ENCODE measurements at regions not wholly inside any gene's neighbourhood (a gene's known extent, or its start where the extent isn't known, plus 50 kb on each side); places are given as distances from the start of the nearest gene placed in this dataset.

- no peak overlapping the region for H3K56ac ChIP-seq (ENCODE audit: insufficient read length, low read depth, low read length)
- no peak overlapping the region for H4K5ac ChIP-seq (ENCODE audit: insufficient read length, low read depth, low read length)
- H4K8ac ChIP-seq (replicated peaks; ENCODE audit: insufficient read length, low read depth, low read length): no peak overlapping the region
- H3K4ac ChIP-seq (ENCODE audit: low read depth, low read length): no peak overlapping the region
- H2AK5ac ChIP-seq (ENCODE audit: insufficient read length, low read length): no peak overlapping the region
- H3K27me3 Mint-ChIP-seq (ENCODE audit: low read depth): no peaks in the 10 kb centered on the region
- H2BK15ac ChIP-seq (ENCODE audit: low read depth, low read length): no peak overlapping the region
- no peak for TF ChIP-seq CTCF (conservative IDR thresholded peaks at IDR 0.05)
- H3K9me3 ChIP-seq (ENCODE audit: control insufficient read depth, low read depth, low read length): no peaks in the 10 kb centered on the region
- WGBS (ENCODE audit: extremely low coverage, insufficient read length, low lambda C conversion rate): no CpG with 5 or more reads among the region's 4 CpGs
- no peak overlapping the region for H2BK20ac ChIP-seq (ENCODE audit: low read depth, low read length, poor library complexity, severe bottlenecking)
- no peaks in the 10 kb centered on the region for H3K9me3 Mint-ChIP-seq
- H3K18ac ChIP-seq (ENCODE audit: insufficient read length, low read depth, low read length): no peak overlapping the region
- H3T11ph ChIP-seq (ENCODE audit: low read length): no peak overlapping the region
- no peaks in the 10 kb centered on the region for H3K27me3 ChIP-seq (ENCODE audit: insufficient read depth, low read length)
- H2AFZ ChIP-seq (ENCODE audit: low read length): no peak overlapping the region
- no peak overlapping the region for H3K4me3 Mint-ChIP-seq
- no peak overlapping the region for H4K91ac ChIP-seq (ENCODE audit: insufficient read length, low read depth, low read length)
- H3K36me3 Mint-ChIP-seq (ENCODE audit: insufficient read depth in 1 of 3, low read depth in 3 of 3): no peaks in the 10 kb centered on the region
- no peak overlapping the region for H2BK120ac ChIP-seq (ENCODE audit: low read depth, low read length, poor library complexity, severe bottlenecking)
- H2BK12ac ChIP-seq (ENCODE audit: insufficient read length, low read depth, low read length): no peak overlapping the region
- no peak overlapping the region for H2BK5ac ChIP-seq (ENCODE audit: insufficient read length, low read length)
- H3K14ac ChIP-seq (ENCODE audit: insufficient read depth, low read length): no peak overlapping the region
- no peak overlapping the region for H3K23ac ChIP-seq (ENCODE audit: insufficient read length, low read depth, low read length)
- no peaks in the 10 kb centered on the region for H4K20me1 ChIP-seq (ENCODE audit: control insufficient read depth, insufficient read depth, insufficient read length)
- no peak overlapping the region for H3K4me2 ChIP-seq (ENCODE audit: insufficient read depth, insufficient read length, low read length)
- H3K9ac ChIP-seq (ENCODE audit: extremely low read depth, insufficient read length, low read length): no peak overlapping the region
- H3K23me2 ChIP-seq (ENCODE audit: insufficient read length, low read depth, low read length, poor library complexity, severe bottlenecking): no peaks in the 10 kb centered on the region
- no peaks in the 10 kb centered on the region for H3K79me2 ChIP-seq (ENCODE audit: insufficient read depth, low read length)
- H3K4me1 Mint-ChIP-seq: no peaks in the 10 kb centered on the region
- no peak for DNase-seq
- H3K79me1 ChIP-seq (ENCODE audit: insufficient read depth, low read depth, low read length, poor library complexity, severe bottlenecking): no peaks in the 10 kb centered on the region
- H3K27ac ChIP-seq (ENCODE audit: insufficient read length, low read depth, low read length): no peak overlapping the region
- H3K4me1 ChIP-seq (ENCODE audit: insufficient read depth, low read length): no peaks in the 10 kb centered on the region
- H3K27ac Mint-ChIP-seq: no peak overlapping the region; a peak in 1 of 7 replicates
These were observed 84.0 kb upstream of the NR4A3 start for GRCh38 chr9:99737649-99738048.
